HG02870 (cell line): ENCODE measurements at regions not wholly inside any gene's neighbourhood (a gene's known extent, or its start where the extent isn't known, plus 50 kb on each side); places are given as distances from the start of the nearest gene placed in this dataset.

Experiments
- ATAC-seq: cut with Tn5 transposase; IDR thresholded peaks from one replicate; pipeline ENCODE4 v1.9.1; 2021; ENCODE audit warnings: mild to moderate bottlenecking, moderate library complexity; ENCODE audit not compliant: unreplicated experiment

DNA sequence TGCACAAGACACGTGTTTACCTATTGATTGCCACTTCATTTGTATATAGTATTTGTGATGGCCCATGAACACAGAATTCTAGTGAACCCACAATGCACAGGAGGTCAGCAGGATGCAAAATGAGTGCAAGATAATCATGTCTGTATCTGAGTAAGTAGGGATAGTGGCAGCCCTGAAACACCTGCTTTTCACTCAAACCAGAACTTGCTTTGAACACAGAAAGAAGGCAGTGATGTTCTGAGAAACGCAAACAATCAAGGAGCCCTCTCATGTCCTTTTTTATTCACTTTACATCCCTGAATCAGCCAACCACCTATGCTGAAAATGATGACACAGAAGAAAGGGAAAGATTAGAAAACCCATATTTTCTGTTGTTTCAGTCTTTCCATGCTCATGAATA, 170.4 kb upstream of the AVPR1A start:
- no peak for ATAC-seq

DNA sequence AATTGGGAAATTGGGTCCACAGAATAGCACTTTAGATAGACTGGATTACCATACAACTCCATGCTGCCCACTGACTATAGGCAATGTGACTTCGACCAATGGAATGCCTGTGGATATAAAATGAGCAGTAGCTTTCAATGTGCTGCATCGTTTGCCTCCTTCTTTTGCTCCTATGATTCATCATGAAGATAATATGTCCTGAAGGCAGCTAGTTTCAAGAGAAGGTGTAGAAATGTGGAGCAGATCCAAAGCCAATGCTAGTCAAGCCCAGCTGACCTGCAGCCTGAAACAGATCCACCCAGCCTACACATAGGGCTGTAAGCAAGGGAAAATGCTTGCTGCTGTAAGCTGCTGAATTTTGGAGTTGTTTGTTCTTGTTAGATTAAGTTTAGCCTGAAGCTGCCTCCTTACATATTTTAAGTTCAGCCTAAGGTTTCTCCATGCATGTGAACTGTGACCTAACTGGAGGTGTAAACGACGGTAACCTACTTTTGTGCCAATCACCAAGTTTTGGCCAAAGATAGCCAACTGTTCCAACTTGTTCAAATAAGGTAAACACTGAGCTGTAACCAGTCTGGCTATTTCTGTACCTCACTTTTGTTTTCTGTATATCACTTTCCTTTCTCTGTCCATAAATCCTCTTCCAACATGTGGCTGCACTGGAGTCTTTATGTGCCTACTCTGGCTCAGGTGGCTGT, 169.1 kb upstream of the AVPR1A start:
- no peak for ATAC-seq

DNA sequence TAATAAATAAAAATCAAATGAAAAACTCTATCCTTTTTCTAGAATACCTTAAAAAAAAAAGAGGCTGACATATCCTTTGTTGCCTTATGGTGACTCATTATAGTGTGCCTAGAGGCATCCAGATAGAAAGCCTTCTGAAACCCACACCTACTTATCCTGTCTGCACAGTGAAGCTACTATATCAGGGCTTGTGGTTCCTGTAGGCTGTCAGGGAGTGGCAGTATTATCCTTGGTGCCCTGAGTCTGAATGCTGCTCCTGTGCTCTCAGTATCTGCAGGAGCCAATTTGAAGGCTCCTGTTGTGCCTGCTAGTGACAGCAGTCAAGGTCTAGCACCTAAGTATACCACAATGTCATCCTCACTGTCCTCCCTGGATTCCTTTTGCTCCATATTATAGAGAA, 168.4 kb upstream of the AVPR1A start:
- peak; percentile 86 for ATAC-seq

DNA sequence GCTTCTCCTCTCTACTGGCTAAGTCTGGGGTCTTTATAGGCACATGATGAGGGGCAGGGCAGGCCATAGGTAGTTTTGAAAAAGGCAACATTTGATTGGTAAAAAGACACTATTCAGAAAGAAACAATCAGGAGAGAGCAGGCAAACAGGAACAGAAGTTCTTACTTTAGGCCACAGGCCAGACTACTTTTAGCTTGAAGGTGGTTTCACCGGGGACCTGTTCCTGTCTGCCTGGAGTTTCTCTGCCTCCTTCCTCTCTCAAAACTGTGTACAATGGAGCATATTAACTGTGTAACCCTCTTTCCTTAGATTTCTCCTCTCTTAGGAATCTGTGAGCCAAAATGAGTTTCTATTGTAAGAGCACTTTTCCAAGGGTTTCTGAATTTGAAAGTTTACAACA, 167.9 kb upstream of the AVPR1A start:
- ATAC-seq, result no peak

DNA sequence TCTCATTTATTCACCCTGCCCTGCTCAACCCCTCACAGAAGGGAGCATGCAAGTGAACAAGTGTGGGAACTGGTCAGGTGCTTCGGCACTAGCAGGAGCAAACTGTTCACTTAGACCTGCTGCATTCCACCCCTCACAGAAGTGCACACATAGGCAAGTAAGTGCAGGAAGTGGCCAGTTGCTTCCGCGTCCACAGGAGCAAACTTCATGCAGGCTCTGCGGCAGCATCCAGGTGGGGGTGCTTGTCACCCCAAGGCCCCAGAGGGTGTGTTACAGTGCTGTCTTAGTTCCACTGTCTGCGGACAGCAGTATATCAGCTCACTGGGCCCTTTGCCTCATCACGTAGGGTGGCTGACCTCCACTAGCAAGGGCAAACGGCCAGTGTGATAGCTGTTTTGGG, 167.3 kb upstream of the AVPR1A start:
- no peak for ATAC-seq

DNA sequence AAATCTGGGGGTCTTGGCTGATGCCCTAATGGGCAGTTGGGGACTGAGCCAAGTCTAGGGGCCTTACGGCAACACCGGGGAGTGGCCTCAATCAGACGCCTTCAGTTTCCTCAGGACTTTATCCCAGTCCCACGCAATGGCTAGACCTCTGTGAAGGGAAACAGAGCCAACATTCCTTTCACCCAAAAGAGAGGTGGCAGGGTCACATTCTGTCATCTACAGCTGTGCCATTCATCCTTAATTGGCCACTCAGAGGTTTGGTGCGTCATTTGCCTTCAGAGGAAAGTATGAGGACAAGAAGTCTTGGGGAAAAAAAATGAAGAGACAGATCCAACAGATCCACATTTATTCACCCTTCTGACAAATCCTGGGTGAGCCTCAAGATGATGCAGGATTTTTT, 166.9 kb upstream of the AVPR1A start:
- ATAC-seq, result no peak

DNA sequence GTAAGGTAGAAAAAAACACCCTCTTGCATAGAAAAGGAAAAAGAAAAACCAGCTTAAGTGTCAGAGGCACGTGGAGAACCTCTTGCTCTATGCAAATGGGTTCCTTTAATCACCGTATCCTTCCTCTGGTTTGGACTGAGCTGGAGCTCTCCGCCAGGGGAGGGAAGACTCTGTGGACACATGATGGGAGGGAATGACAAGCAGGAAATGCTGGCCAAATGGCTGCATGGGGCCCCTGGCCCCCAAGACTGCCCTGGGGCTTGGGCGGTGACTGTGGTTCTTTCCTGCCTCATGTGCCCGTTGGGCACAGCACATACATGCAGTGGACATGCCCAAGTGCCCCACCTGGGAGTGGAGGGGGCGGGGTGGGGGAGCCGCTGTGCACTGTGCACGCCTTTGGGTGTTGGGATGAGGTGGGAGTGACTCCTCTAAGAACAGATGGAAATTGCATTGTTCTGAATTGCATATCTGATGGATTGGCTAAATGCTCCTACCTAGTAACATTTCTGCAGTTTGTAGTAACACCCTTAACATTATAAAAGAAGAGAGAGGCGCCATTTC, 166.4 kb upstream of the AVPR1A start:
- ATAC-seq, result no peak

DNA sequence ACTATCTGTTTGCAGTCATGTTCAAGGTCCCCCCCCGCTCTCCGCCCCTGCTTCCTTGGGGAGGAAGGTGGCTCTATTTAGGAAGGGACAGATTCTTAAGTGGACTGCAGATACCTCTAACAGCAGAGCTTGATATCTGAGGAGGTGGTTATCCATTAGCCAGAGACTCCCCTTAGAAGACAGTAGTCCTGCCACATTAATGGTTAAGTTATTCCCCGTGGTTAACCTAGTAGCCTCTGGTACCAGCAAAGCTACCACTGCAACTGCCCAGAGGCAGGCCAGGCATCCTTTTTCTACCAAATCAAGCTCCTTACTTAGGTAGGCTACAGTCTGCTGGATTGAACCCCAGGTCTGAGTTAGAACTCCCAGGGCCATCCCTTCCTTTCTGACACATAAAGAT, 162.1 kb upstream of the AVPR1A start:
- ATAC-seq, result no peak

DNA sequence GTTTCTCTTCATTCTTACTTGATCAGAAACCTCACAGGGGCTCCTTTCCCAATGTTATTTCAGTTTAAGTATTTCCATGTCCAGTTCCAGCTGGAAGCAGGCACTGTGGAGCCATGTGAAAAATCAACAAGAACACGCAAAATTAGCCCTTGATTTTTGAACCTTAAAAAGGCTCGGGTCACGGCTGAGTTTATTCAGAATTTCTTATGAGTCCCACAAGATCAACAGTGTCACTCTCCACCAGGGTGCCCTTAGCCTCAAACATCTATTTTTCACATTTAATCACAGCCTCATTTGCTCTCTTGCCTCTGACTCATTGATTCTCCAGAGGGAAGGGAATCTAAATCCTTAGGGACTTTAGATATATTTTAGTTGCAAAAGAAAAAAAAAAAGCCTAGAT, 157.7 kb upstream of the AVPR1A start:
- ATAC-seq, result no peak

DNA sequence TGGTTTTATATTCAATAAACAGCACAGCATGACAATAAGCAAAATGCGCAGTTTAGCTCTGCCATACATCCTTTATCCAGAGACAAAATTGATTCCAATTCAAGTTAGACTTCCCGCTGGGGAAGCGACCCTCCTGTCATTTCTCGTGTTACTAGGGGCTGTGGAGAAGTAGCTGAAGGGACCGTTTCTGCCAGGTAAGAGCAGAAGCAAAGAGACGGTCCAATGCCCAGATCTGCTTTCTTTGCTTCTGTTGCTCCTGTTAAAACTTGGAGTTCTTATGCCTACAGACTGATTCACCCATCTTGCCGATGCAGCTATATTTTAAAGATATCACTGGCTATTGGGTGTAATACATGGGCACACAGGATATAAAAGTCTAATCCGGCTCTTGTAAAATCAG, 156.8 kb upstream of the AVPR1A start:
- ATAC-seq, result no peak

DNA sequence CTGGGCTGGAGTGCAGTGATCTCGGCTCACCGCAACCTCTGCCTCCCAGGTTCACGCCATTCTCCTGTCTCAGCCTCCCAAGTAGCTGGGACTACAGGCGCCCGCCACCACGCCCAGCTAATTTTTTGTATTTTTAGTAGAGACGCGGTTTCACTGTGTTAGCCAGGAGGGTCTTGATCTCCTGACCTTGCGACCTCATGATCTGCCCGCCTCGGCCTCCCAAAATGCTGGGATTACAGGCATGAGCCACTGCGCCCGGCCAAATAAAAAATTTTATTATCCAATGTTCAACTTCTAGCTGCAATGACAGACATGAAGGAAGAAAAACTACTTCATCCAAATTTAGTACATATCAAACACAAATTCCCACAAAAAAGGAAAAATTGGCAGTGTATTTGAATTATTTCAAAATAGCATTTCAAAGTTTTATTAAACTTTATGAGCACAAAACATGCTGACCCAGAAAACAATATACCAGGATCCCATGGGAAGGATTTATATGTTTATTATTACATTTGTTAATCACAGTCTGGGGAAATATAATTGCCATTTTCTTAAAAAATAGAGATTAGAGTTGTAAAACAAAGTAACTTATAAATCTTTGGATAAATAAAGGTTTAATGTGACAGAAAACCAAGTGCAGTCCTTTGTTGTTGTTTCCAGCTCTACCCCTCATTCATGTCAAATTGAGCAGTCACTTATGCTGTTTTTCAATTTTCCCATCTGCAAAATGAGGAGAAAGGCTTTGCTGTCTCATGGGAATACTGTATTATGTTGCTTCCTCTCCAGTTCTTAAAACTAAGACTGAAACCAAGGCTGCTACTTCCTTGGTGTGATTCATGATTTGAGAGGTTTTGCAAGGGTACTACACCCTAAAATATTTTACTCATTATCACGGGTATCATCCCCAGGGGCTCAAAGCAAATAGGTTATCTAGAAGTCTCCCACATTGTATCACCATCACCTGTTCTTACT, 155.2 kb upstream of the AVPR1A start:
- ATAC-seq, result no peak

DNA sequence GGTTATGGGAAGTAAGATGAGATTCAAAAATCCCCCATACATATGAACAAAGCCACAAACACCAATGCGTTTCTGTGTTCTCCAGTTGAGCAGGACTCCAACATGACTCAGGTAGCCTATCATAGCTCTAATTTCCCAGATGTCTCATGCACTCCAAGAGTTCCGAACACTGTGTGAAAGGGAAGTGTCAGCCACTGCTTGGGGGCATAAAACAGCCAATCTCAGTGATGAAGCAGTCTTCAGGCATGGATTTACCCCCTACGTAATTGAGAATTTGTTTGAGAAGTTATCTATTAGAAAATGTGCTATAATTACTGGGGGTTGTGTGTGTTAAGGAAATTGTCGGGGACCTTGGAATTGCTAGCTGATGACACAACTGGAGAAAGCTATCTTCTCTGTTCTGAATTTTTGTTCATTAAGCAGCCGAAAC, 153.9 kb upstream of the AVPR1A start:
- no peak for ATAC-seq

DNA sequence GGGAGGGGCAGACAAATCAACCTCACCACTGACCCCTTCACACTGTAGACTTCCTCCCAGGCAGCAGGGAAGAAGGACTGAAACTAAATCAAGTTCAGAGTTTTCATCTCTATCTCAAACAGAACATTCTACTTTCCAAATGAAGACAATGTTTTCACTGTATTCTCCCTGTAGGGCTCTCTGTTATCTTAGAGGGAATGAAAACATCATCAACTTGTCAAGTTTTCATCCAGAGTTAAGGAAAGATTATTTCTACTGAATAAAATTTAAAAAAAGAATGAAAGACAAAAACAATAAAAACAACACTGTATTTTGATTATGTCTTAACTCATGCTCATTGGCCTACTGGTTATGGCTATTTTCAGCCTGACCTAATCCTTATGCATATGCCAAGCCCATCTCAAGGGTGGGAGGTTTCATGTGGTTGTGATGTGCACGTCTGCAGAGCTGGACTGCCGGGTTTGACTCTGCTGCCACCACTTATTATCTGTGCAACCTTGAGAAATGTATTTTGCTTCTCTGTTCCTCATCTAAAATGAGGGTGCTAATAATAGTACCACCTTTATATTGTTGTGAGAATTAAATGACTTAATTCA, 152.0 kb upstream of the AVPR1A start:
- ATAC-seq, result peak; percentile 21

DNA sequence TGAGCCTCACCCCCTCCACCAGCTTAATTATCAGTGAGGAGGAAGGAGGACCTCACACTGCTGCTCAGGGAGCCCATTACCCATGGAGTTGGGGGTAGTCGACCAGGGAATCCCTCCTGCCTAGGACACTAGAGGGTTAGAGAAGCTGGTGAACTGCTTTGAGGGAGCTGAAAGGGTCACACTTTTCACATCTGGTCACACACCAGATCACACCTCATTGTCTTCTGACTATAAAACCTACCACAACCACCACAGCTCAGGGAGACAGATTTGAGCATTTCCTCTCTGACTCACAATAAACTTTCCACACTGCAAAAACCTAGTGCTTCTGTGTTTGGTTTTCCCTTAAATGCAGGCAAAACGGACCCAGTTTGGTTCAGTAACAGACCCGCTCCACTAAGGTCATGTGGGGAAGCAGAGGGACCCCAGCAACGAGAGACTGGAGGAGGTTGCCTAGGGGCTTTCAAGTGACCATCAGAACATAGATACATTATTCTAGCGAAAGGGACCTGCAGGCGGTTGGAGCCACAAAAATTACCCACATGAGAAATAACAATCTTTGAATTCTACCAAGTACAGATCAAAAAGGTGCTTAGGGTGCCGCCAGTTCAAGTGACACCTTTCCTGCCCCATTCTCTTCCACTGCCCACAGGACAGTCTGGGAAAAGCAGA, 151.4 kb upstream of the AVPR1A start:
- ATAC-seq, result peak; percentile 93

DNA sequence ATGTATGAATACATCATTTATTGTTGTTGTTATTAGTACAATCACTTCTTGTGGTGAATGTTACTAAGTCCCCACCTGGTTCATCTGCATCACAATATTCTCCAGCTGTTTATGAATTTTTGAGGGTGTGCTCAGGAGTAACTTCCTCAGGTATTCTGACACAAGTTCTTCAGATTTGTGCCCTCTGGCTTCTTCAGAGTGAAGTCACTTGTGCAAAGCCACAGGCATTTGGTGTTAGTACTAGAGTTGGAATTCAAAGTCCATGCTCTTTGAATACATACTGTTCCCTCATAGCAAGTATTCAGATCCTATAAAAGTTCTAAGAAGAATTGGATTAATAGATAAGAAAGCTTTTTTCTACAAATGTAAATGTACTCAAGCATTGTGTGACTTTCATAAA, 150.3 kb upstream of the AVPR1A start:
- ATAC-seq, result no peak

DNA sequence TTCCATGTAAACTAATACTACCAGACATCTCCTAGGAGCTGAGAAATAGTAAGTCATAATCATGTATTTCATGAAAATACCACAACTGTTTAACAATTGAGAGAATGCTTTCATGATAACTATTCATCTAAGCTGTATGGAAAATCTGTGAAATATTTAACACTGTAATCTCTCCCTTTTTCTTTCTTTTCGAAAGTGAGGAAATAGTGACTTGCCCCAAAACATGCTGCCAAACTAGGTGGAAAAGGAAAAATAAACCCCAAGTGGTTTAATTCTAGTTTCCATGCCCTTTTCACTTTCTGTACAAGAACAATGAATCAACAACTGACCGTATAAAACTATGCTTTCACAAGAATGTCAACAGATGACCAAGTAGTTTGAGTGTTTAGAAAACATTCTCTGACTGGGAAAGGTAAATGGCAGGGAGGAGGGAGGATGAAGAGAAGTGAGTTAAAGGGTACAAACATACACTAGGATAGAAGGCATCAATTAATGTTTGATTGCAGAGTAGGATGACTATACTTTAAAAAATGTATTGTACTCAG, 147.5 kb upstream of the AVPR1A start:
- ATAC-seq, result no peak

DNA sequence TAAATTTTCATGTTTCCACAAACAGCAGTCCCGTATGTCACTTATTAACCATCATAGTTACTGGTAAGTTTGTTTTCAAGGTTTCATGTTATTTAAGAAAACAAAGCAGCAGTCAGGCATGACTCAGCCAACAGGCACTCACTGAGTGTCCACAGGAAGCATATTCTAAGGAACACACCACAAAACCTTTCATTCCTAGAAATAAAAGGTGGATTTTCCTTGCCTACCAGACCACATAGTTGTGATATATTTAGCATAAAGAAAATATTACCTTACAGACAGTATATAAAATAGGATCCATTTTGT, 143.3 kb upstream of the AVPR1A start:
- ATAC-seq, result peak; percentile 55

DNA sequence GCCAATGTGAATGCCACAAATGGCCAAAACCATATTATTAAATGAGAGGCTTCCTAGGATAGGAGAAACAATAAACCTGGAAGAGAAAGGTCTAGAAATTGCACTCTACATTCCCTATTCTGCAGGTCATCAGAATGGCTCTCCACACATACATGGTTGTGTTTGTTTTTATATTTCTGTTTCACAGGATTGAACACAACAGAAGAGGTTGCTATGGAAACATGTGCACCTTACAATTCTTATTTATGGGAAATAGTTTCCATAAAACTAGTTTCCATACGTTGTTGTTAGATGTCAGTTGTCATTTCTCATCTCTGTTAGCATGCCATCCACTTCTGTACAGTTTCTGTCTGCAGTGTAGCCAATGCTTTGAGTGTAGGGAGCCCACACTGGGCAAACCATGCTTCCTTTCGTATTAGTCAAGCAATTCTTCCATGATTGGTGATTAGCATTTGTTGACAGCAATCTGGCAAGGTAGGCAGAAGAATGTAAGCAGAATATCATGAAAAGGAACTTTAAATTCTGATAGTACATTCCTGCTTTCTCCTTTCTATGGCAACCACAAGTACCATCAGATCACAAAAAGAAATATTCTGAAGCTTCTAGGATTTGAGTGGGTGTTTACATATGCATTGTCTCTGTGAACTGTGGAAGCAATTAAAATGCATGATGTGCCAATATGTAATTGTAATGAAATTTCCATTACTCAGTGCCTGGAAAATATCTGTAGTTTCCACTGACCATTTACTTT, 141.6 kb upstream of the AVPR1A start:
- no peak for ATAC-seq

DNA sequence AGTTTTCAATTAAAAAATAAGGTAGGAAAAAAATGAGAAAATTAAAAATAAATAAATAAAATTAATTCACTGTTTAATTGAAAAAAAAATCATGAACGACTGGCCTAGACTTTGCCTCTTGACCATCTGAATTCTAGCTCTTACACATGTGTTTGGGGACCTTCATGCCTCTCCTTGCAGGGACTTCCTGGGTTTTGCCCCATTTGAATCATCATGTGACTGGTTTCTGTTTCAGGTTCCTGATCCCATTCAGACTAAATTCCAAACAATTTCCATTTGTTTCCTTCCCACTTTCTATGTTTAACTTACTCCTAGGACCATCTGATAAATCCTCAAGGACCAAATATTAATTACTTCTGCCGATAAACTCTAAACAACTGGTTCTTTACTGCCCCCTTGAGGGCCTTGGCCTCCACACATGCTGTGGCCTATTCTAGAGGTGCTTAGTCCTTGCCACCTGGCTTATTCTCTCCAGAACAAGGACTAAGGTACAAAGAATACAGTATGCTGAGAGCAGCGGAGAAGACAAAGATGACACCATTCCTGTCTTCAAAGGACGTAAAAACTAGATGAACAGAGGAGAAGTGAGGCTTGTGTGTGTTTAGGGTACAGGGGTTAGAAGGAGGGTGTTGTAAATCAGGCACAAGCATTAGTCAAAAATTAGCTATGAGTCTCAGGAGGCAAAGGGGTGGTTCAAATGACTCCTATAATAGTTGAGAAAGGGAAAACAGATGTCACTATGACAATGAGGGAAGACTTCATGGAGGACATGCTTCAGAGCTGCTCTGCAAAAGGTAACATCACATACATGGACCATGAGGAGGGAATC, 125.8 kb upstream of the AVPR1A start:
- ATAC-seq, result peak; percentile 91
